ENCODE measurements at regions not wholly inside any gene's neighbourhood (a gene's known extent, or its start where the extent isn't known, plus 50 kb on each side); places are given as distances from the start of the nearest gene placed in this dataset.
A peak's percentile ranks its signal among the peaks of the same experiment; 100 is the strongest.
"Not testable (repeated sequence)": the region's sequence is repeated elsewhere in the genome, so short reads cannot be mapped to it uniquely, and the experiment has no call there.

GRCh38 chr1:20432341-20432740 lies 53.7 kb downstream of the CAMK2N1 start:
- DNase-seq (ENCODE audit: low read depth in 2 of 3, low spot score in 2 of 3) = no peak

DNA sequence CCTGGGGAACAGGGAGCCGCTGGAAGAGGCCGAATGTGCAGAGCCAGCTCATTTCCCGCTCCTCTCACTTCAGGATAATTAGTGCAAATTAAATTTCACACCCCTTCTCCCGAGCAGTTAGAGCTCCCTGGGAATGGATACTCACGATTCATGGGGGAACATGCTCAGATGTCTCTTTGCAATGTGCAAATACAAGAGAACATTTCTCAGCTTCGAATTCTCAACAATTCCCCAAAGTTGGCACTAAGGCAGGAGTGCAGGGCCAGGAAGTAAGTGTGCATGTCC lies 54.9 kb downstream of the CAMK2N1 start:
- no peak for DNase-seq (ENCODE audit: low read depth in 2 of 3, low spot score in 2 of 3)

DNA sequence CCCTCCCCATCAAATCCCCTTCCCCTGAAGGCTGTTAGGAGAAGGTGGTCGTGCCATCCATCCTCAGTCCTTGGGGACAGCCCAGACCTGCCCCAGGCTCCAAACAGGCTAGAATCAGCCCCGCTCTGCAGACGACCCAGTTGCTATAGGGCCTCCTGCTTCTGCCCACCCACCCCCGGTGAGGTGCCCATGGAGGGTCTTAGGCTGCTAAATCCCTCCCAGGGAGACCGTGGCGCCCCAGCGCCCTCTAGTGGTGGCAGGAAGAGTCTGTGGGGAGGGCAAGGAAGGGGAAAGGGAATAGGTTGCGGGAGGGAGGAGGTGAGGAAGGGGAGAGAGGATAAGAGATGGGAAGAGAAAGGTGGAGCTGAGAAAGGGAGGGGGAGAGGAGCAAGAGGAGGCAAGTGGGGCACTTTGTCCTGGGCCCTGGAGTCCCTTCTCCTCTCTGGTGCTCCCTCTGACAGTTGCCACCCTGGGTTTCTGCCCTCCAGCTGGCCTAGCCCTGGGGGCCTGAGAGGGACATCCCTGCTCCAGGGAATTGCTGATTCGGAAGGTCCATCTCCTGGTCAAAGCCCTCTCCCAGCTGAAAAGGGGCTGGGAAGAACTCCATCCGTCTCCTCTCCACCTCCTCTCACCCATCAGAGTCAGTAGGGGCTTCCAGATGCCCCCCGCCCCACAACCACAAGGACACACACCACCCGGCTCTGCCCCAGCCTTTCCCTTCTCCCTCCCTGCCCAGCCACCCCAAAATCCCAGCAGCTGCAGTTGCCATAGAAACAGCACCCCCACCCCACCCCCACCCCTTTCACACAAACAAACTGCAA lies 55.4 kb downstream of the CAMK2N1 start:
- DNase-seq (ENCODE audit: low read depth in 2 of 3, low spot score in 2 of 3) = peak in 2 of 3 experiments; percentile 23 to 39

- DNase-seq (ENCODE audit: low read depth in 2 of 3, low spot score in 2 of 3) = no peak
Observed at GRCh38 chr1:20429296-20429695, 56.7 kb downstream of the CAMK2N1 start.

GRCh38 chr1:20428841-20429240 lies 57.2 kb downstream of the CAMK2N1 start:
- no peak for DNase-seq (ENCODE audit: low read depth in 2 of 3, low spot score in 2 of 3)

- DNase-seq (ENCODE audit: low read depth in 2 of 3, low spot score in 2 of 3) = no peak
Observed at GRCh38 chr1:20426923-20427322, 59.1 kb downstream of the CAMK2N1 start.

GRCh38 chr1:20426371-20426770 lies 59.6 kb downstream of the CAMK2N1 start:
- no peak for DNase-seq (ENCODE audit: low read depth in 2 of 3, low spot score in 2 of 3)

GRCh38 chr1:20425622-20426021 lies 60.4 kb downstream of the CAMK2N1 start:
- DNase-seq (ENCODE audit: low read depth in 2 of 3, low spot score in 2 of 3) = no peak

GRCh38 chr1:20423169-20423795 lies 62.7 kb downstream of the CAMK2N1 start:
- no peak for DNase-seq (ENCODE audit: low read depth in 2 of 3, low spot score in 2 of 3)

DNA sequence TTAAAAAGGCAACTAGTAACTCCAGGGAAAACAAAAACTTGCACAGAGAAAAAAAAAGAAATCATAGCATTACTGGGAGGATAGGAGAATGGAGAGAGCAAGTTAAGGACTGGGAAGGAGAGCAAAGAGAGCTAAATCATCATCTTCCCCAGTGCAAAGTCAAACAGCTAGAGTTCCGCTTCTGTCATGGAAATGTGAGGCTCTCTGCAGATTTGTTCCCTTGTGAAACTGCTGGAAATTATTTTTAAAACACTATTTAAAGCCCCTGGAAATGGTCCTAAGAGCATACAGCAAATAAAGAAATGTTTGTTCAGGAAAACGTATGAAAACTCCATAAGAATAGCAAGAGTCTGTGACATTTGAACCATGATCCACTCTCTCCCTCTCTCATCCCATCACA lies 64.6 kb downstream of the CAMK2N1 start:
- DNase-seq (ENCODE audit: low read depth in 2 of 3, low spot score in 2 of 3) = no peak

GRCh38 chr1:20417581-20417980 lies 68.4 kb downstream of the CAMK2N1 start:
- no peak for DNase-seq (ENCODE audit: low read depth in 2 of 3, low spot score in 2 of 3)

- DNase-seq (ENCODE audit: low read depth in 2 of 3, low spot score in 2 of 3) = no peak
Observed at GRCh38 chr1:20416706-20417105, 69.3 kb downstream of the CAMK2N1 start.

DNA sequence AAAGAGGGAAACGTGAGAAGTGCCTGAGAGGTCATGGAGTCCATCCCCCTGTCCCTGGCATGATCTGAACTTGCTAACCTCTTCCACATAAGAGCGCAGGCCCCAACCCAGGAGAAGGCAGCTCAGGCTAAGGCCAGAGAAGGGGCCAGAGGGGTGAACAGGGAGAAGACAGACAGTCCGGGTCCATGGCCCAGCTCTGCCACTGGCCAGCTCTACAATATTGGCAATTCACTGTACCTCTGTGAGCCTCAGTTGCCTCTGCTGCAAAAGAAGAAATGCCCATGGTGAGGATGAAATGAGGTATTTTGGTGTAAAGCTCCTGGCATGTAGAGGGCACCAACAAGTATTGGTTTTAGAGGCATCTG lies 72.3 kb downstream of the CAMK2N1 start:
- DNase-seq (ENCODE audit: low read depth in 2 of 3, low spot score in 2 of 3) = no peak

DNA sequence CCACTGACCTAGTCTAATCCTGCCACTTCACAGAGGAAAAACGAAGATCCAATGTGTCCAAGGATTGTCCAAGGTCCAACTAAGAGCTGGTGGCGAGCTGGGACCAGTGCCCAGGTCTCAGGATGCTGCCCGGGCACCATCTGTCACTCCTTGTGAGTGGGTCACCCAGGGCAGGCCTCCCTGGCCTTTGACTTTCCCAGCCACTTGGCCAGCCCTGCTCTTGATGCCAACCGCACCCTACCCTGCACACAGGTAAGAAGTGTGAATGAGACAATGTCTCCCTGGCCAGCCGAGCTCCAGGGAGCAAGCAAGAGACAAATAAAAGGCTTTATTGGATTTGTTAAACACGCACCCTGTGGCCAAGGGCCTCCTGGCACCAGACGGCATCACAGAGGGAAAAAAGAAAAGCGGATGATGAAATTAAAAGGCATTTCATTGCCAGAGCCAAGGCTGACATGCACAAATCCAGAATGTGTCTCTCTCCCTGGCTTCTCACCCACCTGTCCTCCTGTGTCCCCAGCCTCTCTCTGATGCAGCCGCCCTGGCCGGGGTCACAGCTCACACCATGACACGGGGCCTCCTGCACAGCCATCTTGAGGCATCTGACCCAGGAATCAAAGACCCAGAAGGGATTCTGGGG lies 72.8 kb downstream of the CAMK2N1 start:
- DNase-seq (ENCODE audit: low read depth in 2 of 3, low spot score in 2 of 3) = no peak

GRCh38 chr1:20411196-20411980 lies 74.6 kb downstream of the CAMK2N1 start:
- no peak for DNase-seq (ENCODE audit: low read depth in 2 of 3, low spot score in 2 of 3)

DNA sequence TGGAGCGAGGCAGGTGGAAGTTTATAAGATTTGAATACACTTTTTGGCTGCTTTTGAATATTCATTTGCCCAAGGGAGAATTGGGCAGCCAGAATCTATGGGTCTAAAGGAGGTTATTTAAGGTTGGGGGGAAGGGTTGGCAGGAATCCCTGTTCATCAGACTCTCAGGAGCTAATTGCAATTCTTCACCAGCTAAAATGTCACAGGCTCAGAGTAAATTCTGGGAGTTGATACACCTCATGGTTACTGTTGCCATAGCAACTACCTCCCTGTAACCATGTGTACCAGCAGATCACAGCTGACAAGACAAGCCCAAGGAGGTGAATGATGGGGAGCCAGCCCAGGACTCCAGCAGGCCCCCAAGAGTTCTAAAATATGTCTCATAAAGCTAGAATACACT lies 75.5 kb downstream of the CAMK2N1 start:
- DNase-seq (ENCODE audit: low read depth in 2 of 3, low spot score in 2 of 3) = no peak

DNA sequence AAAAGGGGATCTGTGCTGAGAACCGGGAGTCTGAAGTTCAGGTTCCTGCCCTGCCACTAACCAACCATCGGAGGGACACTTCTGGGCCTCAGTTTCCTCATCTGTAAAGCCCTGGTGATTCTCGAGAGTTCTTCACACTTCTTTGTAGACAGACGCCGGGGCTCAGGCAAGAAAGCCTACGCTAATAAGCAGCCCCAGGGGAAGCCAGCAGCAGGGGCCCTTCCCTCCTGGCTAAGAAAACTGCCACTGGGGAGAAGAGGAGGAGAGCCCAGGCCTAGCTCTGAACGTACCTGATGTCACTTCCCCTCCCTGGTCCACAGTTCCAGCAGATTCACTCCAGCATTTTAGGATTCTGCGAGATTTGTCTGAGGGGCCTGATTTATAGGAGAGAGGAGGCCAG lies 76.0 kb downstream of the CAMK2N1 start:
- DNase-seq (ENCODE audit: low read depth in 2 of 3, low spot score in 2 of 3) = no peak

DNA sequence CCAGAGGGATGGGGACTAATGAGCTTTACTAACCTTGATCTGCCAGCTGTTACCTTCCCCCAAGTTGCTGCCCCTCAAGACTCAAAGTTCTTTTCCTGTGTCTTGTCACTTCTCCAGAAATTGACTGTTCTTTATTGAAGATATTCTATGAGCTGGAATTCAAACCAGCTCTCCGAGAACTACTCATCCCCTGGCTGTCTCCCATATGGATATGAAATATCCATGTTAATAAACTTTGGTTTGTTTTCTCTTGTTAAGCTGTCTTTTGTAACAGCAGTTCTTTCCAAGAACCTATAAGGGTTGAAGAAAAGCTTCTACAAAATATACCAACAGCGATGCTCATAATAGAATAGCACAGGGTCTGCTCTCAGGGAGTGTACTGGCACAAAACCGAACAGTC lies 77.0 kb downstream of the CAMK2N1 start:
- no peak for DNase-seq (ENCODE audit: low read depth in 2 of 3, low spot score in 2 of 3)

GRCh38 chr1:20408133-20408650 lies 77.8 kb downstream of the CAMK2N1 start:
- DNase-seq (ENCODE audit: low read depth in 2 of 3, low spot score in 2 of 3) = not testable (repeated sequence)

DNA sequence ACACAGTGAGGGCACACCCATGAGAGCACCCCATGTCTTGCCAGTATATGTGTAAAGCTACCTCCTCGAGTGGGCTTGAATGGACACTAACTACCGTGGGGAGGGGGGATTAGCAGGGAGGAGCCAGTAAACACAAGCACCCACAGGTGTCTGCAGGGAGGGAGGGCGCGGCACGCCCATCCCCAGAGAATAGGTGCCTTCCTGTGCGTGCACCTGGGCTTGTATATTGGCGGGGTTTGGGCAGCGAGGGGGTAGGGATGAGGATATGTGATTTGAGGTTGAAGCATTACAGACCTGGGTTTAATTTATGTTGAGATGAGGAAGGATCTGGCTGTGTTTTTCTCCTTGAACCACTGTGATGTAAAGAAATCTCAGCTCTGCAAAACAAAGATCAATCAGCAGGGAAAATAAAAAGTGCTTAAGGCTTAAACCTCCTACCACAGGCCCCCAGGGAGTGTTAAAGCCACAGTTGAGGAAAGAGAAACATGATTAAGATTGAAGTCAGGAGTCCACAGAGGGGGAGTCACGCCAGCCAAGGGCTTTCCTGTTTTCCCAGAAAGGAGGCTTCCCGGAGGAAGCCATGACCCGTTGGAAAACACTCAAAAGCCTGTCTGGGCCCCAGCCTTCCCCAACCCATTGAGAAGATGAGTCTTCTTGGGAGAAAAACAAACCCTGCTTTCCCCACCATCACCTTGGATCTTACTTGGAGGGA lies 80.0 kb downstream of the CAMK2N1 start:
- DNase-seq (ENCODE audit: low read depth in 2 of 3, low spot score in 2 of 3) = no peak
